H1 (cell line): ENCODE measurements at regions not wholly inside any gene's neighbourhood (a gene's known extent, or its start where the extent isn't known, plus 50 kb on each side); places are given as distances from the start of the nearest gene placed in this dataset.

Experiments used
- CEBPB ChIP-seq: IDR thresholded peaks from 2 replicates; pipeline ENCODE4 v1.6.1; 2012; ENCODE audit warnings: low read depth, low read length
- JUN ChIP-seq: IDR thresholded peaks from 2 replicates; pipeline ENCODE4 v1.6.1; 2011; ENCODE audit warnings: low read depth, mild to moderate bottlenecking, improper control_type of control experiment, low read length
- JUND ChIP-seq: IDR thresholded peaks from 2 replicates; pipeline ENCODE4 v1.6.1; 2011; ENCODE audit warnings: mild to moderate bottlenecking, improper control_type of control experiment, low read length
- POLR2A ChIP-seq, 2 experiments: IDR thresholded peaks; 1 replicate in 1 of 2; 2 replicates in 1 of 2; pipeline ENCODE4 v1.6.1; 2011; ENCODE audit warnings: low read depth in 2 of 2, low read length in 2 of 2, mild to moderate bottlenecking in 2 of 2; ENCODE audit errors: control extremely low read depth in 1 of 2
- POLR2AphosphoS5 ChIP-seq: IDR thresholded peaks from 2 replicates; pipeline ENCODE4 v1.6.1; 2011; ENCODE audit warnings: low read depth, low read length
- SIN3A ChIP-seq, 2 experiments: IDR thresholded peaks in 1 of 2; conservative IDR thresholded peaks in 1 of 2; 2 replicates each; pipeline ENCODE4 v1.6.1; 2011 to 2012; ENCODE audit warnings: low read length in 2 of 2, improper control_type of control experiment in 1 of 2, low read depth in 1 of 2, mild to moderate bottlenecking in 1 of 2
- TF ChIP-seq, protein P1 (sequence below), 3 experiments: IDR thresholded peaks; 1 replicate in 2 of 3; 2 replicates in 1 of 3; pipeline versions ENCODE4 v1.5.1 to v1.6.1; 2011; ENCODE audit warnings: low read length in 3 of 3, mild to moderate bottlenecking in 3 of 3, inconsistent platforms in 2 of 3, low read depth in 1 of 3, moderate library complexity in 1 of 3; ENCODE audit not compliant: insufficient read depth in 1 of 3; ENCODE audit errors: control extremely low read depth in 1 of 3

DNA sequence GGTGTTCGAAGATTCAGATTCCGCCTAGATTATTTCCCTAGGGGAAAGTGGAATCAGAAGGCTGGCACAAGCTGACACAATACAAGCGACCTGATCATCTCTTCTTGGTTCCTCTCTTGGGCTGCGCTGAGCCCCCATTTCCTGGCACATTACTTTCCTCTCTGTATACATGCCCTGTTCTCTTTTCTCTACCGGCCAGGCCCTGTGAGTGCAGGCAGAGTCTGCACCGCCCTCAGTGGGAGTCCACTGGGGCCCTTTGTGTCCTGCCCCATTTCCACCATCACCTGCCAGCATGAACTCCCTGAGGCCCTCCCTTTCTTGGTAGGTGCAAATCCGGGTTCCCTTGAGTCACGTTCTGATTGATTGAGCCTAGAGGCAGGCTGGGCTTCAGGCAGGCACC is 287.9 kb downstream of the MSX2 start:
- TF ChIP-seq JUN (no peak), JUND (no peak), POLR2AphosphoS5 (no peak), POLR2A (IDR thresholded peaks at IDR 0.05; ENCODE audit: control extremely low read depth in 1 of 2, low read depth in 2 of 2, low read length in 2 of 2) (no peak), SIN3A (conservative IDR thresholded peaks at IDR 0.05 in 1 of 2, IDR thresholded peaks at IDR 0.05 in 1 of 2; ENCODE audit: low read depth in 1 of 2, low read length in 2 of 2) (no peak), CEBPB (no peak)
- TF ChIP-seq, protein P1, sequence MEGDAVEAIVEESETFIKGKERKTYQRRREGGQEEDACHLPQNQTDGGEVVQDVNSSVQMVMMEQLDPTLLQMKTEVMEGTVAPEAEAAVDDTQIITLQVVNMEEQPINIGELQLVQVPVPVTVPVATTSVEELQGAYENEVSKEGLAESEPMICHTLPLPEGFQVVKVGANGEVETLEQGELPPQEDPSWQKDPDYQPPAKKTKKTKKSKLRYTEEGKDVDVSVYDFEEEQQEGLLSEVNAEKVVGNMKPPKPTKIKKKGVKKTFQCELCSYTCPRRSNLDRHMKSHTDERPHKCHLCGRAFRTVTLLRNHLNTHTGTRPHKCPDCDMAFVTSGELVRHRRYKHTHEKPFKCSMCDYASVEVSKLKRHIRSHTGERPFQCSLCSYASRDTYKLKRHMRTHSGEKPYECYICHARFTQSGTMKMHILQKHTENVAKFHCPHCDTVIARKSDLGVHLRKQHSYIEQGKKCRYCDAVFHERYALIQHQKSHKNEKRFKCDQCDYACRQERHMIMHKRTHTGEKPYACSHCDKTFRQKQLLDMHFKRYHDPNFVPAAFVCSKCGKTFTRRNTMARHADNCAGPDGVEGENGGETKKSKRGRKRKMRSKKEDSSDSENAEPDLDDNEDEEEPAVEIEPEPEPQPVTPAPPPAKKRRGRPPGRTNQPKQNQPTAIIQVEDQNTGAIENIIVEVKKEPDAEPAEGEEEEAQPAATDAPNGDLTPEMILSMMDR (IDR thresholded peaks at IDR 0.05; ENCODE audit: control extremely low read depth in 1 of 3, insufficient read depth in 1 of 3, low read depth in 1 of 3, low read length in 3 of 3) = no peak
